Esophagus squamous epithelium (tissue), 5 donors: ENCODE measurements at regions not wholly inside any gene's neighbourhood (a gene's known extent, or its start where the extent isn't known, plus 50 kb on each side); places are given as distances from the start of the nearest gene placed in this dataset.

Experiments used
- DNase-seq: peaks from one replicate; lab custom pipeline; 2025; lab: John Stamatoyannopoulos, UW
- H3K27ac ChIP-seq, 4 donors: fragments of 200-600 bp; sonication (generic); one replicate each; pipeline ENCODE4 v1.5.1; 2016 to 2019; ENCODE audit warnings: mild to moderate bottlenecking in 1 of 4
- H3K27me3 ChIP-seq, 4 donors: fragments of 200-600 bp; sonication (generic); 1 replicate in 3 of 4; 2 replicates in 1 of 4; pipeline versions ENCODE4 v1.5.1 to v1.6.0; 2017 to 2021; ENCODE audit warnings: antibody characterized with exemption in 1 of 4
- H3K36me3 ChIP-seq, 3 donors: fragments of 200-600 bp; sonication (generic); one replicate each; pipeline ENCODE4 v1.5.1; 2016 to 2019
- H3K4me1 ChIP-seq, 3 donors: fragments of 200-600 bp; sonication (generic); one replicate each; pipeline ENCODE4 v1.5.1; 2017 to 2019
- H3K4me3 ChIP-seq, 4 donors: fragments of 200-600 bp; sonication (generic); 1 replicate in 3 of 4; 2 replicates in 1 of 4; pipeline ENCODE4 v1.5.1; 2016 to 2019; ENCODE audit warnings: mild to moderate bottlenecking in 2 of 4, moderate library complexity in 1 of 4
- H3K9me3 ChIP-seq, 3 donors: fragments of 200-600 bp; sonication (generic); one replicate each; pipeline ENCODE4 v1.5.1; 2016 to 2019
- CTCF ChIP-seq, 6 experiments: fragments of 450-650 bp in 4 of 6; fragments of 200-600 bp in 2 of 6; sonication (generic) in 2 of 6; IDR thresholded peaks; one replicate each; pipeline ENCODE4 v1.5.1; 2016 to 2019; ENCODE audit warnings: antibody characterized with exemption in 6 of 6, mild to moderate bottlenecking in 4 of 6, moderate library complexity in 4 of 6
- POLR2A ChIP-seq, 4 donors: fragments of 450-650 bp; IDR thresholded peaks; one replicate each; pipeline ENCODE4 v1.6.1; 2017; ENCODE audit warnings: antibody characterized with exemption in 4 of 4, mild to moderate bottlenecking in 4 of 4, moderate library complexity in 3 of 4
- WGBS, 2 donors: methylation state at CpG; one replicate each; pipeline ENCODE4 v1.1.5; 2018; 5-methylcytosine and 5-hydroxymethylcytosine counted together
- intact Hi-C: fragments of 100-400 bp; cut with DNase I; formaldehyde crosslinking; loops from one replicate; pipeline ENCODE4 v1.15.0; 2022
- donor health status: DM: yes; HTN: yes; CAD: no.

- no peak overlapping the region for H3K27ac ChIP-seq
- H3K27me3 ChIP-seq: peaks cover 0 to 6% (median 0%) of the 10 kb centered on the region in 4 donors
- intact Hi-C loops: no loop called here
- no peak overlapping the region for H3K4me3 ChIP-seq
- no peak for TF ChIP-seq POLR2A (IDR thresholded peaks at IDR 0.05)
- no peak for TF ChIP-seq CTCF (IDR thresholded peaks at IDR 0.05)
- H3K4me1 ChIP-seq: peaks cover 13 to 43% (median 14%) of the 10 kb centered on the region in 3 donors
- H3K36me3 ChIP-seq: no peaks in the 10 kb centered on the region
- no peaks in the 10 kb centered on the region for H3K9me3 ChIP-seq
- DNase-seq: no peak
- WGBS, 2 donors: 85 to 91% methylated on average over 4 to 12 of the region's 18 CpGs
Observed at GRCh38 chr21:43337901-43338655, 88.9 kb downstream of the SIK1 start.

GRCh38 chr21:43335119-43335518 is 91.8 kb downstream of the SIK1 start:
- peaks cover 0 to 8% (median 0%) of the 10 kb centered on the region in 4 donors for H3K27me3 ChIP-seq
- H3K9me3 ChIP-seq: no peaks in the 10 kb centered on the region
- intact Hi-C loops: no loop called here
- TF ChIP-seq CTCF (IDR thresholded peaks at IDR 0.05) (no peak), POLR2A (IDR thresholded peaks at IDR 0.05) (no peak)
- H3K4me1 ChIP-seq: peaks cover 11 to 34% (median 17%) of the 10 kb centered on the region in 3 donors
- H3K4me3 ChIP-seq: no peak overlapping the region
- WGBS, 2 donors: 91 to 92% methylated on average over 9 to 10 of the region's 10 CpGs
- no peak for DNase-seq
- H3K36me3 ChIP-seq: no peaks in the 10 kb centered on the region
- no peak overlapping the region for H3K27ac ChIP-seq

- intact Hi-C loops: no loop called here
- WGBS, 2 donors: 87 to 95% methylated on average over 11 of the region's 16 CpGs
- no peak for DNase-seq
- Histone ChIP-seq H3K27ac (no peak overlapping the region), H3K36me3 (no peaks in the 10 kb centered on the region), H3K27me3 (peaks cover 0 to 8% (median 0%) of the 10 kb centered on the region in 4 donors), H3K9me3 (no peaks in the 10 kb centered on the region), H3K4me1 (peaks cover 11 to 29% (median 17%) of the 10 kb centered on the region in 3 donors), H3K4me3 (no peak overlapping the region)
- no peak for TF ChIP-seq POLR2A (IDR thresholded peaks at IDR 0.05)
- no peak for TF ChIP-seq CTCF (IDR thresholded peaks at IDR 0.05)
Observed at GRCh38 chr21:43334214-43334958, 92.5 kb downstream of the SIK1 start.

GRCh38 chr21:43333298-43334062 is 93.5 kb downstream of the SIK1 start:
- DNase-seq: no peak
- peaks cover 0 to 8% (median 0%) of the 10 kb centered on the region in 4 donors for H3K27me3 ChIP-seq
- H3K4me1 ChIP-seq: peaks cover 11 to 24% (median 17%) of the 10 kb centered on the region in 3 donors
- intact Hi-C loops: no loop called here
- H3K36me3 ChIP-seq: no peaks in the 10 kb centered on the region
- peak in 1 of 4 donors; percentile 25 for TF ChIP-seq POLR2A (IDR thresholded peaks at IDR 0.05)
- no peak for TF ChIP-seq CTCF (IDR thresholded peaks at IDR 0.05)
- H3K27ac ChIP-seq: peak overlapping the region; percentile 19 to 60 (median 48)
- WGBS, 2 donors: 3 to 41% methylated on average over 5 to 7 of the region's 35 CpGs
- no peaks in the 10 kb centered on the region for H3K9me3 ChIP-seq
- H3K4me3 ChIP-seq: peak overlapping the region in 2 of 4 donors; percentile 6 to 37
